ENCODE measurements at regions not wholly inside any gene's neighbourhood (a gene's known extent, or its start where the extent isn't known, plus 50 kb on each side); places are given as distances from the start of the nearest gene placed in this dataset.

GRCh38 chr21:16378525-16378924 is 648.7 kb downstream of the USP25 start:
- H3K4me3 ChIP-seq (ENCODE audit: insufficient read depth, low read depth, low read length), result no peak overlapping the region
- H3K36me3 ChIP-seq (ENCODE audit: control insufficient read depth, insufficient read depth, low read length), result no peaks in the 10 kb centered on the region
- WGBS, 2 experiments, result 82 to 96% methylated on average over 2 to 3 of the region's 3 CpGs
- H3K4me1 ChIP-seq (ENCODE audit: control insufficient read depth, insufficient read depth, low read length), result no peaks in the 10 kb centered on the region
- H3K27me3 ChIP-seq (ENCODE audit: control insufficient read depth, insufficient read depth, low read length, poor library complexity, severe bottlenecking), result no peaks in the 10 kb centered on the region
- H3K27ac ChIP-seq (ENCODE audit: insufficient read depth, low read depth, low read length, poor library complexity, severe bottlenecking), result no peak overlapping the region
- no peaks in the 10 kb centered on the region for H3K9me3 ChIP-seq (ENCODE audit: control insufficient read depth, low read length)

GRCh38 chr21:16388291-16388690 is 658.5 kb downstream of the USP25 start:
- no peaks in the 10 kb centered on the region for H3K36me3 ChIP-seq (ENCODE audit: control insufficient read depth, insufficient read depth, low read length)
- H3K4me1 ChIP-seq (ENCODE audit: control insufficient read depth, insufficient read depth, low read length), result no peaks in the 10 kb centered on the region
- H3K27ac ChIP-seq (ENCODE audit: insufficient read depth, low read depth, low read length, poor library complexity, severe bottlenecking), result no peak overlapping the region
- H3K4me3 ChIP-seq (ENCODE audit: insufficient read depth, low read depth, low read length), result no peak overlapping the region
- WGBS, 2 experiments, result 94 to 95% methylated on average over 4 of the region's 4 CpGs
- no peaks in the 10 kb centered on the region for H3K9me3 ChIP-seq (ENCODE audit: control insufficient read depth, low read length)
- no peaks in the 10 kb centered on the region for H3K27me3 ChIP-seq (ENCODE audit: control insufficient read depth, insufficient read depth, low read length, poor library complexity, severe bottlenecking)

- Histone ChIP-seq H3K27me3 (ENCODE audit: control insufficient read depth, insufficient read depth, low read length, poor library complexity, severe bottlenecking) (no peaks in the 10 kb centered on the region), H3K4me3 (ENCODE audit: insufficient read depth, low read depth, low read length) (no peak overlapping the region), H3K27ac (ENCODE audit: insufficient read depth, low read depth, low read length, poor library complexity, severe bottlenecking) (no peak overlapping the region), H3K36me3 (ENCODE audit: control insufficient read depth, insufficient read depth, low read length) (no peaks in the 10 kb centered on the region), H3K9me3 (ENCODE audit: control insufficient read depth, low read length) (no peaks in the 10 kb centered on the region), H3K4me1 (ENCODE audit: control insufficient read depth, insufficient read depth, low read length) (no peaks in the 10 kb centered on the region)
- 91 to 97% methylated on average over 2 of the region's 2 CpGs for WGBS, 2 experiments
Observed at GRCh38 chr21:16388911-16389560, 659.3 kb downstream of the USP25 start.

DNA sequence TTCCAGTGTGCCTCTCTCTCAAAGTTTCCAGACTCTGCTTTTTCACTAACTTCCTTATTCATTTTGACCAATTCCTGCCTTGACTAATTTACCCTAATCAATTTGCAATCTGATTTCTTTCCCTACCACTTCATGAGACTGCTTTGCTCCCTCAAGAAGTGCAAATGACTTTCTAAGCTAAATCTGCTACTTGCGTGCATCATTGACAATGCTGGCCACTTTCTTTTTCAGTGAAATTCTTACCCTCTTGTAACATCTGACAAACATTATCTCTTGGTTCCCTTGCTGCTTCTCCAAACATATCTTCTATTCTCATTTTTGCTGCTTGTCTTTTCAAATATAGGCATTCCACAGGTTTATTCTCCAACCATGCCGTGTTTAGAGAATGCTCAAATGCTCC is 659.9 kb downstream of the USP25 start:
- H3K27me3 ChIP-seq (ENCODE audit: control insufficient read depth, insufficient read depth, low read length, poor library complexity, severe bottlenecking), result no peaks in the 10 kb centered on the region
- WGBS, 2 experiments, result 91 to 95% methylated on average over 2 of the region's 2 CpGs
- H3K9me3 ChIP-seq (ENCODE audit: control insufficient read depth, low read length), result no peaks in the 10 kb centered on the region
- H3K4me3 ChIP-seq (ENCODE audit: insufficient read depth, low read depth, low read length), result no peak overlapping the region
- H3K4me1 ChIP-seq (ENCODE audit: control insufficient read depth, insufficient read depth, low read length), result no peaks in the 10 kb centered on the region
- H3K27ac ChIP-seq (ENCODE audit: insufficient read depth, low read depth, low read length, poor library complexity, severe bottlenecking), result no peak overlapping the region
- no peaks in the 10 kb centered on the region for H3K36me3 ChIP-seq (ENCODE audit: control insufficient read depth, insufficient read depth, low read length)

DNA sequence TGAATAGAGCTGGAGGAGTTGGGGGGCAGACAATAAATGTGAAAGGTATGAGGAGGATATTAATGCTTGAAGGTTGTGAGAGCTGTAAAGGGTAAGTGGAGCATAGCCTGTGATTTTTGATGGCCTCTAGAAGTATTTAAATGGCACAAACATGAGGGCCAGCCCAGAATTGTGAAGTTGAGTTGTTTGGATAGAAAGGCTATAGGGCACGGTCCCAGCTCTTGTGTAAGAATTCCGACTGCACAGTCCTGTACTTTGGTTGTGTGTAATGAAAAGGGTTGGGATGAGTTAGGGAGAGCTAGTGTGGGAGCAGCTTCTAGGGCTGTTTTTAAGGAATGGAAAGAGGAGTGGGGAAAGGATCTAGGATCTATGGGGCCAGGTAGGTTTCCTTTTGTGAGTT is 665.5 kb downstream of the USP25 start:
- Histone ChIP-seq H3K9me3 (ENCODE audit: control insufficient read depth, low read length) (no peaks in the 10 kb centered on the region), H3K4me3 (ENCODE audit: insufficient read depth, low read depth, low read length) (no peak overlapping the region), H3K36me3 (ENCODE audit: control insufficient read depth, insufficient read depth, low read length) (no peaks in the 10 kb centered on the region), H3K27me3 (ENCODE audit: control insufficient read depth, insufficient read depth, low read length, poor library complexity, severe bottlenecking) (no peaks in the 10 kb centered on the region), H3K27ac (ENCODE audit: insufficient read depth, low read depth, low read length, poor library complexity, severe bottlenecking) (no peak overlapping the region), H3K4me1 (ENCODE audit: control insufficient read depth, insufficient read depth, low read length) (no peaks in the 10 kb centered on the region)
- 71 to 73% methylated on average over 2 of the region's 2 CpGs for WGBS, 2 experiments

GRCh38 chr21:16402752-16403151 is 673.0 kb downstream of the USP25 start:
- H3K9me3 ChIP-seq (ENCODE audit: control insufficient read depth, low read length), result no peaks in the 10 kb centered on the region
- H3K4me3 ChIP-seq (ENCODE audit: insufficient read depth, low read depth, low read length), result no peak overlapping the region
- no peaks in the 10 kb centered on the region for H3K4me1 ChIP-seq (ENCODE audit: control insufficient read depth, insufficient read depth, low read length)
- H3K27ac ChIP-seq (ENCODE audit: insufficient read depth, low read depth, low read length, poor library complexity, severe bottlenecking), result no peak overlapping the region
- H3K27me3 ChIP-seq (ENCODE audit: control insufficient read depth, insufficient read depth, low read length, poor library complexity, severe bottlenecking), result no peaks in the 10 kb centered on the region
- H3K36me3 ChIP-seq (ENCODE audit: control insufficient read depth, insufficient read depth, low read length), result no peaks in the 10 kb centered on the region

- Histone ChIP-seq H3K4me3 (ENCODE audit: insufficient read depth, low read depth, low read length) (no peak overlapping the region), H3K27me3 (ENCODE audit: control insufficient read depth, insufficient read depth, low read length, poor library complexity, severe bottlenecking) (no peaks in the 10 kb centered on the region), H3K9me3 (ENCODE audit: control insufficient read depth, low read length) (no peaks in the 10 kb centered on the region), H3K27ac (ENCODE audit: insufficient read depth, low read depth, low read length, poor library complexity, severe bottlenecking) (no peak overlapping the region), H3K4me1 (ENCODE audit: control insufficient read depth, insufficient read depth, low read length) (no peaks in the 10 kb centered on the region), H3K36me3 (ENCODE audit: control insufficient read depth, insufficient read depth, low read length) (no peaks in the 10 kb centered on the region)
- WGBS, 2 experiments, result no CpG with 5 or more reads among the region's 1 CpG
Observed at GRCh38 chr21:16404776-16405175, 675.0 kb downstream of the USP25 start.

DNA sequence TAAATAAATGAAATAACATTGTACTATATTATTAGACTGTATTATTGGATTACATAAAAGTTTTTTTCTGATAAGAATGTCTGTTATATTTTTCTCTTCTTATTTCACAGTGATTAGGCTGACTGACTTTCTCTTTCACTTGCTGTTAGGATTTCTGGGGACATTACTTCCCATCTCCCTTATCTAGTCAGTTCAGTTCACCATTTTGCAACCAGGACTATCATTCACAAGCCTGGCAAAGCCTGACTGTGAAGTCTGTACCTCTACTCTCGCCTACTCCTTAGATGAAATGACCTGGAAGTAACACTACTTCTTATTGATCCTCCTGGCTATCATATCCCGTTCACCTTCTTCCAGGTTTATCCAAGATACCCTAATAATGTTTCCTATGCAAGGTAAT is 676.6 kb downstream of the USP25 start:
- Histone ChIP-seq H3K4me1 (ENCODE audit: control insufficient read depth, insufficient read depth, low read length) (no peaks in the 10 kb centered on the region), H3K27me3 (ENCODE audit: control insufficient read depth, insufficient read depth, low read length, poor library complexity, severe bottlenecking) (no peaks in the 10 kb centered on the region), H3K36me3 (ENCODE audit: control insufficient read depth, insufficient read depth, low read length) (no peaks in the 10 kb centered on the region), H3K27ac (ENCODE audit: insufficient read depth, low read depth, low read length, poor library complexity, severe bottlenecking) (no peak overlapping the region), H3K9me3 (ENCODE audit: control insufficient read depth, low read length) (no peaks in the 10 kb centered on the region), H3K4me3 (ENCODE audit: insufficient read depth, low read depth, low read length) (no peak overlapping the region)
- 92 to 100% methylated on average over 2 of the region's 2 CpGs for WGBS, 2 experiments

DNA sequence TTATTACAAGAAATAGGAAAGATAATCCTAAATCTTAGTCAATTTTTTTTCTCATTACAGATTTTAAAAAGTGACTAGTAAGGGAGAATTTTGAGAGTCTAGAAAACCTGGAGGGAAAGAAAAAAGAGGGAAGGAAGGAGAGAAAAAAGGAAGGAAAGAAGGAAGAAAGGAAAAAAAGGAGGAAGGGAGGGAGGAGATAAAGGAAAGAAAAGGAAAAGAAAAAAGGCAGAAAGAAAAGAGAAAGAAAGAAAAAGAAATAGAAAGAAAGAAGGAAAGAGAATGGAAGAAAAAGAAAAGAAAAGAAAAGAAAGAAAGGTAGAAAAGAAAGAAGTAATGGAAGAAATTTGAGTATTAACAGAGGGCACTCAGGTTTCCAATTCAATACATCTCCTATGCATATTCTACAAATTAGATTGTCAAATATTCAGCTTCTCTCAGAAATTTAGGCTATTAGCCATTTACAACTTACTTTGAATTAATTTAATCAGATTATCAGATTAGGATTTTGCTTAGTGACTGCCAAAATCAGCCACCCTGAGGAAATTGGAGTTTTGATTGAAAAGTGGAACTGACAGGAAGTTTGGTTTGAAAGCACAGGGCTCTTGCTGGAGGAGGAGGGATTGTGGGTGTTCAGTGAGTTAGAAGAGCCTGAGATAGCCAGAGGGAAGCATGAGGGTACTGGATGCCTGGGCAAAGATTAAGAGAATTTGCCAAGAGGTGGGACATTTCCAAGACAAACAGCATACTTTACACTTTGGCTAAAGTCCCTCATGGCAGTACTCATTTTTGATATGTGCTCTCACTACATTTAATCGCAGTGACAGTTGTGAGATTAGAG is 677.8 kb downstream of the USP25 start:
- Histone ChIP-seq H3K27me3 (ENCODE audit: control insufficient read depth, insufficient read depth, low read length, poor library complexity, severe bottlenecking) (no peaks in the 10 kb centered on the region), H3K9me3 (ENCODE audit: control insufficient read depth, low read length) (no peaks in the 10 kb centered on the region), H3K36me3 (ENCODE audit: control insufficient read depth, insufficient read depth, low read length) (no peaks in the 10 kb centered on the region), H3K4me1 (ENCODE audit: control insufficient read depth, insufficient read depth, low read length) (no peaks in the 10 kb centered on the region), H3K4me3 (ENCODE audit: insufficient read depth, low read depth, low read length) (no peak overlapping the region), H3K27ac (ENCODE audit: insufficient read depth, low read depth, low read length, poor library complexity, severe bottlenecking) (no peak overlapping the region)
- WGBS, 2 experiments, result 100% methylated on average over 1 of the region's 1 CpG

DNA sequence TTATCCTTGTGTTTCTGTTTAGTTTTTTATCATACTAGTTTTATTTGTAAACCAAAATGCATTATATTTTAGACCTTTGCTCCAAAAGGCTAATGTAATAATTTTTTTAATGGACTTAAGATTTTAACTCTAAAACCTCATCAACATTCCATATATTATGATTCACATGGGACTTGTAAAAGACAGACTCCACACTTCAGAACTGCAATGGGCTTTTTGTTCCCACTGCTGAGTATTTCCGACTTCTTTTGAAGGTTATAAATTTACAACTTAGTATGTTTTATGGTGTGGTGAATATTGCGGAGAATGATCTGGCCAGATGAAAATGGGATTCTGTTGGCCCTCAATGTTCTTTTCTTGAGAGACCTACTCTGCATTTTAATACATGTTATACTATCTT is 678.5 kb downstream of the USP25 start:
- H3K4me3 ChIP-seq (ENCODE audit: insufficient read depth, low read depth, low read length), result no peak overlapping the region
- 80 to 97% methylated on average over 2 of the region's 2 CpGs for WGBS, 2 experiments
- H3K27ac ChIP-seq (ENCODE audit: insufficient read depth, low read depth, low read length, poor library complexity, severe bottlenecking), result no peak overlapping the region
- H3K36me3 ChIP-seq (ENCODE audit: control insufficient read depth, insufficient read depth, low read length), result no peaks in the 10 kb centered on the region
- H3K27me3 ChIP-seq (ENCODE audit: control insufficient read depth, insufficient read depth, low read length, poor library complexity, severe bottlenecking), result no peaks in the 10 kb centered on the region
- no peaks in the 10 kb centered on the region for H3K9me3 ChIP-seq (ENCODE audit: control insufficient read depth, low read length)
- no peaks in the 10 kb centered on the region for H3K4me1 ChIP-seq (ENCODE audit: control insufficient read depth, insufficient read depth, low read length)

Data from ectodermal cell (in vitro differentiated cells).